ENCODE measurements at regions not wholly inside any gene's neighbourhood (a gene's known extent, or its start where the extent isn't known, plus 50 kb on each side); places are given as distances from the start of the nearest gene placed in this dataset.

DNA sequence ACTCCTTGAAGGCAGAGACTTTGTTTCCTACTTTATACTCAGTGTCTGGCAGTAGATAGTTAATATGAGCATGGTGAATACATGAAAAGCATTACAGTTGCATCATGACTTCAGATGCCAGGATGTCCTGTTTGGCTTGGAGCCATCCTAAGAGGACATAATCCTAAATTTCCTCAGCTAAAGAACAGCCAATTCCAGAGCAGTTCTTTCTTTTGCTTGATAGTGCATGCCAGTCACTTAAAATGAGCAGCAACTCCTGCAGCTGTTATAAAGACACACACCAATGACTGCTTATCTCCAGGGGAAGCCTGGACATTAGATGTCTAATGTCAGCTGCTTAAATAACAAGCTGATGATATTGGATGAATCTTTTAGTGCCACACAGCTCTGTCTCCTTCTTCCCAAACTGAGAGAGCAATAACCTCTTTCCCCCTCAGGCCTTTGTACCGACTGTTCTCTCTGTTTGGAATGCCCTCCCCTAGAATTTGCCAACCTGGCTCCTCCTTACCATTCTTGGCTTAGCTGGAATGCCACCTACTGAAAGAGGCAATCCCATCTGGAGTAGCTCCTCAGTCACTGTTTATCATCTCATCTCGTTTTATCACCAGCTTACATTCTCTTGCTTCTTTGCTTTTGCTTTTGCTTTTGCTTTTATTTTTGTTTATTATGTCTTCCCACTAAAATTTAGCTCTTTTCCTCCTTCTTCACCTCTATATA lies 100.8 kb upstream of the USP38 start:
- Histone ChIP-seq H3K27me3 (no peaks in the 10 kb centered on the region), H3K4me3 (no peak overlapping the region), H3K9me3 (no peaks in the 10 kb centered on the region), H3K4me1 (peaks cover 0 to 4% (median 0%) of the 10 kb centered on the region in 4 donors), H3K27ac (no peak overlapping the region), H3K36me3 (no peaks in the 10 kb centered on the region)
- TF ChIP-seq, protein P1, sequence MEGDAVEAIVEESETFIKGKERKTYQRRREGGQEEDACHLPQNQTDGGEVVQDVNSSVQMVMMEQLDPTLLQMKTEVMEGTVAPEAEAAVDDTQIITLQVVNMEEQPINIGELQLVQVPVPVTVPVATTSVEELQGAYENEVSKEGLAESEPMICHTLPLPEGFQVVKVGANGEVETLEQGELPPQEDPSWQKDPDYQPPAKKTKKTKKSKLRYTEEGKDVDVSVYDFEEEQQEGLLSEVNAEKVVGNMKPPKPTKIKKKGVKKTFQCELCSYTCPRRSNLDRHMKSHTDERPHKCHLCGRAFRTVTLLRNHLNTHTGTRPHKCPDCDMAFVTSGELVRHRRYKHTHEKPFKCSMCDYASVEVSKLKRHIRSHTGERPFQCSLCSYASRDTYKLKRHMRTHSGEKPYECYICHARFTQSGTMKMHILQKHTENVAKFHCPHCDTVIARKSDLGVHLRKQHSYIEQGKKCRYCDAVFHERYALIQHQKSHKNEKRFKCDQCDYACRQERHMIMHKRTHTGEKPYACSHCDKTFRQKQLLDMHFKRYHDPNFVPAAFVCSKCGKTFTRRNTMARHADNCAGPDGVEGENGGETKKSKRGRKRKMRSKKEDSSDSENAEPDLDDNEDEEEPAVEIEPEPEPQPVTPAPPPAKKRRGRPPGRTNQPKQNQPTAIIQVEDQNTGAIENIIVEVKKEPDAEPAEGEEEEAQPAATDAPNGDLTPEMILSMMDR (IDR thresholded peaks at IDR 0.05): no peak
- TF ChIP-seq POLR2A (IDR thresholded peaks at IDR 0.05) (no peak), EP300 (IDR thresholded peaks at IDR 0.05) (no peak)
- no peak for DNase-seq (ENCODE audit: low spot score in 2 of 2)
- WGBS, 2 donors: 53 to 72% methylated on average over 2 of the region's 2 CpGs

DNA sequence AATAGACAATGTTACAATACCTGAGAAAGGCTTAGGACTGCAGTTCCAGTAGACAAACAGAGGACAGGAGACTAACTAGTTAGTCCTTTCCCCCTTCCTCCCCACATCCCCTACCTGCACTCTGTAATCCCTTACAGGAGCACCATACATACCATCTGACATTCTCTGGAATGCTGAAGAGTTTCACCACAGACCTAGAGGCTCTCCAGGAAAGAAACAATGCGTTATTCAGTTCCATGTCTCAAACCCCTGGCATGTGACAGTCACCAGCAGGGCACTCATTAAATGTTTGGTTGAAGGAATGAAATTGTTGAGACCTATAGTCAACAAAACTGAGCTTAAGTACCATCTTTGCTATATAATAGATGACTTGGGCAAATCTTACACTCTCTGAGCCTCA lies 100.2 kb upstream of the USP38 start:
- WGBS, 2 donors: 50 to 60% methylated on average over 1 of the region's 1 CpG
- TF ChIP-seq POLR2A (IDR thresholded peaks at IDR 0.05) (no peak), EP300 (IDR thresholded peaks at IDR 0.05) (no peak)
- TF ChIP-seq, protein P1 (IDR thresholded peaks at IDR 0.05): no peak

GRCh38 chr4:143085224-143085623 lies 99.5 kb upstream of the USP38 start:
- H3K4me3 ChIP-seq: no peak overlapping the region
- H3K4me1 ChIP-seq: peaks cover 0 to 4% (median 0%) of the 10 kb centered on the region in 4 donors
- WGBS, 2 donors: 6 to 7% methylated on average over 2 of the region's 2 CpGs
- H3K27me3 ChIP-seq: no peaks in the 10 kb centered on the region
- peaks cover 0 to 4% (median 0%) of the 10 kb centered on the region in 4 donors for H3K9me3 ChIP-seq
- TF ChIP-seq, protein P1 (IDR thresholded peaks at IDR 0.05): peak in 3 of 5 experiments; percentile 13 to 40 (median 36)
- TF ChIP-seq EP300 (IDR thresholded peaks at IDR 0.05): no peak
- H3K36me3 ChIP-seq: peaks cover 0 to 2% (median 0%) of the 10 kb centered on the region in 3 donors
- H3K27ac ChIP-seq: no peak overlapping the region
- DNase-seq (ENCODE audit: low spot score in 2 of 2): no peak

More for the DNA sequence above, 100.2 kb upstream of the USP38 start:
- Histone ChIP-seq H3K36me3 (no peaks in the 10 kb centered on the region), H3K4me3 (no peak overlapping the region), H3K9me3 (no peaks in the 10 kb centered on the region), H3K27me3 (no peaks in the 10 kb centered on the region), H3K27ac (no peak overlapping the region), H3K4me1 (peaks cover 0 to 4% (median 0%) of the 10 kb centered on the region in 4 donors)
- no peak for DNase-seq (ENCODE audit: low spot score in 2 of 2)

- Histone ChIP-seq H3K4me3 (no peak overlapping the region), H3K36me3 (peaks cover 0 to 7% (median 0%) of the 10 kb centered on the region in 3 donors), H3K27ac (no peak overlapping the region), H3K9me3 (peaks cover 0 to 8% (median 0%) of the 10 kb centered on the region in 4 donors), H3K27me3 (no peaks in the 10 kb centered on the region), H3K4me1 (peaks cover 0 to 4% (median 0%) of the 10 kb centered on the region in 4 donors)
- TF ChIP-seq EP300 (IDR thresholded peaks at IDR 0.05): no peak
- TF ChIP-seq, protein P1 (IDR thresholded peaks at IDR 0.05): no peak
- TF ChIP-seq POLR2A (IDR thresholded peaks at IDR 0.05): no peak
- DNase-seq (ENCODE audit: low spot score in 2 of 2): no peak
Measured at GRCh38 chr4:143085659-143086058, 99.1 kb upstream of the USP38 start.

- Histone ChIP-seq H3K27me3 (no peaks in the 10 kb centered on the region), H3K4me3 (no peak overlapping the region), H3K4me1 (peaks cover 0 to 4% (median 0%) of the 10 kb centered on the region in 4 donors), H3K27ac (no peak overlapping the region), H3K9me3 (peaks cover 0 to 15% (median 0%) of the 10 kb centered on the region in 4 donors), H3K36me3 (peaks cover 0 to 11% (median 0%) of the 10 kb centered on the region in 3 donors)
- DNase-seq (ENCODE audit: low spot score in 2 of 2): no peak
- no peak for TF ChIP-seq EP300 (IDR thresholded peaks at IDR 0.05)
- no peak for TF ChIP-seq POLR2A (IDR thresholded peaks at IDR 0.05)
- TF ChIP-seq, protein P1 (IDR thresholded peaks at IDR 0.05): no peak
Measured at GRCh38 chr4:143089291-143089690, 95.4 kb upstream of the USP38 start.
